Liver (tissue), 8 donors: ENCODE measurements at regions not wholly inside any gene's neighbourhood (a gene's known extent, or its start where the extent isn't known, plus 50 kb on each side); places are given as distances from the start of the nearest gene placed in this dataset.

Source experiments
- DNase-seq: peaks from one replicate; pipeline ENCODE4 v3.0.0-alpha.2; 2017; ENCODE audit warnings: low spot score
- H3K27ac ChIP-seq, 2 donors: one replicate each; pipeline ENCODE4 v1.7.0; 2013; ENCODE audit warnings: inconsistent platforms in 2 of 2, low read length in 2 of 2, control low read depth in 1 of 2, low read depth in 1 of 2, mild to moderate bottlenecking in 1 of 2
- H3K27me3 ChIP-seq, 4 donors: one replicate each; pipeline versions ENCODE4 v1.6.1 to v1.7.0; 2013; ENCODE audit warnings: low read length in 3 of 4, inconsistent platforms in 1 of 4, mild to moderate bottlenecking in 1 of 4, moderate library complexity in 1 of 4; ENCODE audit not compliant: control insufficient read depth in 4 of 4, insufficient read depth in 4 of 4
- H3K36me3 ChIP-seq, 4 donors: one replicate each; pipeline versions ENCODE4 v1.6.1 to v1.7.0; 2013; ENCODE audit warnings: low read length in 3 of 4, mild to moderate bottlenecking in 3 of 4, low read depth in 1 of 4, moderate library complexity in 1 of 4; ENCODE audit not compliant: control insufficient read depth in 4 of 4, insufficient read depth in 3 of 4
- H3K4me1 ChIP-seq, 4 donors: one replicate each; pipeline versions ENCODE4 v1.6.1 to v1.7.0; 2013; ENCODE audit warnings: low read length in 3 of 4, mild to moderate bottlenecking in 3 of 4, moderate library complexity in 1 of 4; ENCODE audit not compliant: control insufficient read depth in 4 of 4, insufficient read depth in 4 of 4
- H3K4me3 ChIP-seq, 3 donors: one replicate each; pipeline versions ENCODE4 v1.6.1 to v1.7.0; 2013; ENCODE audit warnings: low read length in 3 of 3, control low read depth in 1 of 3, low read depth in 1 of 3, mild to moderate bottlenecking in 1 of 3
- H3K9ac ChIP-seq, 2 donors: one replicate each; pipeline ENCODE4 v1.7.0; 2013; ENCODE audit warnings: low read length in 2 of 2, mild to moderate bottlenecking in 2 of 2, moderate library complexity in 2 of 2, control low read depth in 1 of 2, low read depth in 1 of 2
- H3K9me3 ChIP-seq, 4 donors: one replicate each; pipeline versions ENCODE4 v1.6.1 to v1.7.0; 2013; ENCODE audit warnings: low read length in 3 of 4; ENCODE audit not compliant: control insufficient read depth in 4 of 4
- ATF3 ChIP-seq: IDR thresholded peaks from 2 replicates; pipeline ENCODE4 v1.6.1; 2016; ENCODE audit warnings: antibody characterized with exemption
- EGR1 ChIP-seq, 2 donors: IDR thresholded peaks; 2 replicates each; pipeline ENCODE4 v1.6.1; 2016 to 2018; ENCODE audit warnings: antibody characterized with exemption in 2 of 2, low read depth in 2 of 2
- FOXA1 ChIP-seq: IDR thresholded peaks from 2 replicates; pipeline ENCODE4 v1.6.1; 2016; ENCODE audit warnings: antibody characterized with exemption
- FOXA2 ChIP-seq: IDR thresholded peaks from 2 replicates; pipeline ENCODE4 v1.6.1; 2016; ENCODE audit warnings: antibody characterized with exemption
- GABPA ChIP-seq, 2 donors: IDR thresholded peaks in 1 of 2; conservative IDR thresholded peaks in 1 of 2; 2 replicates each; pipeline ENCODE4 v1.6.1; 2016; ENCODE audit warnings: antibody characterized with exemption in 2 of 2, mild to moderate bottlenecking in 1 of 2, moderate library complexity in 1 of 2
- HNF4A ChIP-seq, 2 donors: conservative IDR thresholded peaks; 2 replicates each; pipeline ENCODE4 v1.6.1; 2016; ENCODE audit warnings: antibody characterized with exemption in 2 of 2, mild to moderate bottlenecking in 2 of 2
- HNF4G ChIP-seq: IDR thresholded peaks from 2 replicates; pipeline ENCODE4 v1.6.1; 2016; ENCODE audit warnings: antibody characterized with exemption
- JUND ChIP-seq, 2 donors: IDR thresholded peaks; 2 replicates each; pipeline ENCODE4 v1.6.1; 2016; ENCODE audit warnings: antibody characterized with exemption in 2 of 2
- NR2F2 ChIP-seq: IDR thresholded peaks from 2 replicates; pipeline ENCODE4 v1.6.1; 2016; ENCODE audit warnings: antibody characterized with exemption
- RAD21 ChIP-seq, 2 donors: IDR thresholded peaks; 2 replicates each; pipeline ENCODE4 v1.6.1; 2016; ENCODE audit warnings: antibody characterized with exemption in 2 of 2, mild to moderate bottlenecking in 2 of 2
- REST ChIP-seq: IDR thresholded peaks from 2 replicates; pipeline ENCODE4 v1.6.1; 2016; ENCODE audit warnings: antibody characterized with exemption, mild to moderate bottlenecking
- SP1 ChIP-seq: IDR thresholded peaks from 2 replicates; pipeline ENCODE4 v1.6.1; 2018; ENCODE audit warnings: antibody characterized with exemption, mild to moderate bottlenecking
- TAF1 ChIP-seq: conservative IDR thresholded peaks from 2 replicates; pipeline ENCODE4 v1.6.1; 2016; ENCODE audit warnings: antibody characterized with exemption, mild to moderate bottlenecking
- YY1 ChIP-seq: IDR thresholded peaks from 2 replicates; pipeline ENCODE4 v1.6.1; 2016; ENCODE audit warnings: antibody characterized with exemption, mild to moderate bottlenecking
- WGBS: extraction: QIAGEN DNeasy Blood & Tissue Kit; methylation state at CpG from one replicate; pipeline ENCODE4 v1.1.7; 2013; 5-methylcytosine and 5-hydroxymethylcytosine counted together
- TF ChIP-seq, protein P1 (sequence below): IDR thresholded peaks from 2 replicates; pipeline ENCODE4 v1.6.1; 2016; ENCODE audit warnings: antibody characterized with exemption
- TF ChIP-seq, protein P2 (sequence below): fragments of 150-350 bp; IDR thresholded peaks from 2 replicates; pipeline ENCODE4 v1.5.1; 2017; ENCODE audit warnings: improper control_type of control experiment, low read depth, low read length; ENCODE audit not compliant: missing input control
- TF ChIP-seq, protein P3 (sequence below): IDR thresholded peaks from 2 replicates; pipeline ENCODE4 v1.6.1; 2016; ENCODE audit warnings: antibody characterized with exemption
- donor health status: healthy.
- donor health status: healthy.
- donor health status: healthy.
- donor health status: healthy.
- donor health status: healthy.

GRCh38 chr18:10301831-10302483, 152.5 kb upstream of the APCDD1 start:
- WGBS: 82% methylated on average over 5 of the region's 5 CpGs
- TF ChIP-seq TAF1 (no peak), YY1 (no peak), ATF3 (no peak), EGR1 (IDR thresholded peaks at IDR 0.05; ENCODE audit: low read depth in 2 of 2) (no peak), GABPA (IDR thresholded peaks at IDR 0.05 in 1 of 2, conservative IDR thresholded peaks at IDR 0.05 in 1 of 2) (no peak), REST (no peak)
- TF ChIP-seq, protein P1, sequence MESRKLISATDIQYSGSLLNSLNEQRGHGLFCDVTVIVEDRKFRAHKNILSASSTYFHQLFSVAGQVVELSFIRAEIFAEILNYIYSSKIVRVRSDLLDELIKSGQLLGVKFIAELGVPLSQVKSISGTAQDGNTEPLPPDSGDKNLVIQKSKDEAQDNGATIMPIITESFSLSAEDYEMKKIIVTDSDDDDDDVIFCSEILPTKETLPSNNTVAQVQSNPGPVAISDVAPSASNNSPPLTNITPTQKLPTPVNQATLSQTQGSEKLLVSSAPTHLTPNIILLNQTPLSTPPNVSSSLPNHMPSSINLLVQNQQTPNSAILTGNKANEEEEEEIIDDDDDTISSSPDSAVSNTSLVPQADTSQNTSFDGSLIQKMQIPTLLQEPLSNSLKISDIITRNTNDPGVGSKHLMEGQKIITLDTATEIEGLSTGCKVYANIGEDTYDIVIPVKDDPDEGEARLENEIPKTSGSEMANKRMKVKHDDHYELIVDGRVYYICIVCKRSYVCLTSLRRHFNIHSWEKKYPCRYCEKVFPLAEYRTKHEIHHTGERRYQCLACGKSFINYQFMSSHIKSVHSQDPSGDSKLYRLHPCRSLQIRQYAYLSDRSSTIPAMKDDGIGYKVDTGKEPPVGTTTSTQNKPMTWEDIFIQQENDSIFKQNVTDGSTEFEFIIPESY: no peak
- H3K36me3 ChIP-seq: no peaks in the 10 kb centered on the region

DNA sequence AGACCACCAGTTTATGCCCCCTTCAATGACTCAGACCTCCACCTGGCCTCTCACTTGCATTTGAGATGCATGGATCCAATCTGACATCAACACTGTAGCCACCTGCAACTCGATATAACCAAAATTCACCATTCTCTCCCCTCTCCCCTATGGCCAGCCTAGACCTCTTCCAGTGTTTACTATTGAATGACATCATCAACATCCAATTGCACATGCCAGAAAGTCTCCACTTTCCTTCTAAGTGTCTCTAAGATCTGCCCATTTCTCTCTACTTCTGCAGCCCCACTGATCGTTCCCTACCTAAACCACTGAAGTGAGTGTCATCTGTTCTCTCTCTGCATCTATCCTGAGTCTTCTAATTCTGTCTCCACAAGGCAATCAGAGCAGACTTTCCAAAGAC, 151.3 kb upstream of the APCDD1 start:
- Histone ChIP-seq H3K27ac (no peak overlapping the region), H3K4me3 (no peak overlapping the region), H3K9ac (no peak overlapping the region), H3K27me3 (no peaks in the 10 kb centered on the region), H3K4me1 (no peaks in the 10 kb centered on the region), H3K36me3 (no peaks in the 10 kb centered on the region), H3K9me3 (peaks cover 0 to 3% (median 1%) of the 10 kb centered on the region in 4 donors)
- WGBS: 84% methylated on average over 2 of the region's 2 CpGs
- no peak for DNase-seq
- no peak for TF ChIP-seq ATF3
- TF ChIP-seq, protein P2, sequence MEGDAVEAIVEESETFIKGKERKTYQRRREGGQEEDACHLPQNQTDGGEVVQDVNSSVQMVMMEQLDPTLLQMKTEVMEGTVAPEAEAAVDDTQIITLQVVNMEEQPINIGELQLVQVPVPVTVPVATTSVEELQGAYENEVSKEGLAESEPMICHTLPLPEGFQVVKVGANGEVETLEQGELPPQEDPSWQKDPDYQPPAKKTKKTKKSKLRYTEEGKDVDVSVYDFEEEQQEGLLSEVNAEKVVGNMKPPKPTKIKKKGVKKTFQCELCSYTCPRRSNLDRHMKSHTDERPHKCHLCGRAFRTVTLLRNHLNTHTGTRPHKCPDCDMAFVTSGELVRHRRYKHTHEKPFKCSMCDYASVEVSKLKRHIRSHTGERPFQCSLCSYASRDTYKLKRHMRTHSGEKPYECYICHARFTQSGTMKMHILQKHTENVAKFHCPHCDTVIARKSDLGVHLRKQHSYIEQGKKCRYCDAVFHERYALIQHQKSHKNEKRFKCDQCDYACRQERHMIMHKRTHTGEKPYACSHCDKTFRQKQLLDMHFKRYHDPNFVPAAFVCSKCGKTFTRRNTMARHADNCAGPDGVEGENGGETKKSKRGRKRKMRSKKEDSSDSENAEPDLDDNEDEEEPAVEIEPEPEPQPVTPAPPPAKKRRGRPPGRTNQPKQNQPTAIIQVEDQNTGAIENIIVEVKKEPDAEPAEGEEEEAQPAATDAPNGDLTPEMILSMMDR: no peak
- no peak for TF ChIP-seq TAF1
- no peak for TF ChIP-seq JUND (IDR thresholded peaks at IDR 0.05)
- TF ChIP-seq YY1: no peak
- TF ChIP-seq HNF4A (conservative IDR thresholded peaks at IDR 0.05): no peak
- no peak for TF ChIP-seq FOXA2
- no peak for TF ChIP-seq HNF4G
- TF ChIP-seq NR2F2: no peak
- no peak for TF ChIP-seq RAD21 (IDR thresholded peaks at IDR 0.05)
- TF ChIP-seq SP1: no peak
- no peak for TF ChIP-seq FOXA1
- no peak for TF ChIP-seq EGR1 (IDR thresholded peaks at IDR 0.05; ENCODE audit: low read depth in 2 of 2)
- TF ChIP-seq, protein P1: no peak
- TF ChIP-seq, protein P3, sequence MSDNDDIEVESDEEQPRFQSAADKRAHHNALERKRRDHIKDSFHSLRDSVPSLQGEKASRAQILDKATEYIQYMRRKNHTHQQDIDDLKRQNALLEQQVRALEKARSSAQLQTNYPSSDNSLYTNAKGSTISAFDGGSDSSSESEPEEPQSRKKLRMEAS: no peak
- TF ChIP-seq GABPA (IDR thresholded peaks at IDR 0.05 in 1 of 2, conservative IDR thresholded peaks at IDR 0.05 in 1 of 2): no peak

More at GRCh38 chr18:10301831-10302483, 152.5 kb upstream of the APCDD1 start:
- Histone ChIP-seq H3K4me3 (no peak overlapping the region), H3K4me1 (no peaks in the 10 kb centered on the region), H3K27me3 (no peaks in the 10 kb centered on the region), H3K9ac (no peak overlapping the region), H3K27ac (no peak overlapping the region), H3K9me3 (peaks cover 0 to 3% (median 1%) of the 10 kb centered on the region in 4 donors)
- no peak for DNase-seq
